HCEC 1CT (cell line): ENCODE measurements at regions not wholly inside any gene's neighbourhood (a gene's known extent, or its start where the extent isn't known, plus 50 kb on each side); places are given as distances from the start of the nearest gene placed in this dataset.
"Not testable (repeated sequence)": the region's sequence is repeated elsewhere in the genome, so short reads cannot be mapped to it uniquely, and the experiment has no call there.

Experiments used
- DNase-seq: peaks from one replicate; pipeline ENCODE4 v3.0.0-alpha.2; 2017

DNA sequence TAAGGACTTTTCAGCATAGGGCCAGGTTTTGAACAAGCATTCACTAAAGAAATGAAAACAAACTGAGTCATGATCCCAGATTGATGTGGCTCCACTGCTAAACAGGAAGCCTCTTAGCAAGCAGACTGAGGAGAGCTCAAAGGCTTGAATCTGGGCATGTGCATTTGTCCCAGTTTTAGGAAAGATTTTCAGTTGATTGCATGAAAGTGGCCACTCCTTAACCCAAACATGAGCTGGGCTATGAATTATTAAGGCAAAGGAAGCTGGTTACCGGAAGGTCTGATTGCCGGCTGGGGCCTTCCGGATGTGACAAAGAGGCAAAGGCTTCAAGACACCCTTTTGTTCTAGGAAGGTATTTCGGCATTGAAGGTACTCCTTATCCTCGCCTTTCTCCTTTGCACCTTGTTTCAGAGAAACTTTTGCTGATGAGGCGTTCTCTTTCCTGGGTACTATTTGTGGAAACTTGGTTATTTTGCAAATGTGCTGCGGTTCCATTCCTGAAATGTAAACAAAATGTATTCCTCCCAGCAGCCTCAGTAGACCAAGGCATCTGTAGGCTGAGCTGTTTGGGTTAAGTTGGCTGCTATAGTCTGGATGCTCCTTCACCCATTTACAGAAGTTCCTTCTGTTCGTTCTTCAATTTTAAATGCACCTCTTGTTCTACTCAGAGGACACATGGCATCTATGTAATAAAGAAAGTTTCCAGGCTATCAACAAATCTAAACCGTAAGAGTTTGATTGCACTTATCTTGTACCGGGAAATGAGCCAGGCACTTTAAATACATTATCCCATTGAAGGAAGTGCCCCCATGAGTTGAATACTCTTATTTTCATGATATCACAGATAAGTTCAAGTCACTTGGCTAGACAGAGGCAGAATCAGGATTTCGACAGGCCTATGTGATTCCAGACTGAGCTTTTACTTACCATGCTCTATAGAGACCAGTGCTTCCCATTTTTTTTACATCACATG lies 115.6 kb upstream of the METAP2 start:
- no peak for DNase-seq

DNA sequence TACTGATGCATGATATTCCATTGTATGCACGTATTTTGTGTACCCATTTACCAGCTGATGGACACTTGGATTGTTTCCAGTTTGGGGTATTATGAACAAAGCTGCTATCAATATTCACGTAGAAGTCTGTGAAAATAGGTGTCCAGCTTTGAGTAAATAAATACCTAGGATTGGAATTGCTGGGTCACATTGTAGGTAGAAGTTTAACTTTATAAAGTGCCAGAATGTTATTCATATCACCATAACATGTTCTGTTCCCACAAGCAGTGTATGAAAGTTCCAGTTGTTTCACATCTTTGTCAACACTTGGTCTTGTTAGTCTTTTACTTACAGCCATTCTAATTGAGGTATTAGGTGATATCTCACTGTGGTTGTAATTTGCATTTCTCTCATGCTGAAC lies 108.0 kb upstream of the METAP2 start:
- DNase-seq, result no peak

DNA sequence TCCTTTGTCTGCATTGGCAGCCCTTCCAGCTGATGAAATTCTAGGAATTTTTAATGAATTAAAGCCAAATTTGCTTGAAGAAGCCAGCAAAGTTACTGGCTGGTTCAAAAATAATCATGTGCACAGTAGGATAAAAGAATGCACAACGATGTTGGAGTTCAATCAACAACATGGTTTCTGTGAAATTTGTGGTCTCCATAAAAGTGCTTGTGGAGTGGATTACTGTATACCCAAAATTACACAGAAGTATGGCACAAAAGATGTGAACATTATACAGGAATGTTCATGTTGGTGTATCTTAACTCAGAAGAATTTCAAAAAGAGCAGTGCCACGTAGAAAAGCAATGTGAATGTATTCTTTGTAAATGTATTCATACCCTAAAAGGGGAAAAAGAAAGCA lies 105.0 kb upstream of the METAP2 start:
- DNase-seq, result no peak

DNA sequence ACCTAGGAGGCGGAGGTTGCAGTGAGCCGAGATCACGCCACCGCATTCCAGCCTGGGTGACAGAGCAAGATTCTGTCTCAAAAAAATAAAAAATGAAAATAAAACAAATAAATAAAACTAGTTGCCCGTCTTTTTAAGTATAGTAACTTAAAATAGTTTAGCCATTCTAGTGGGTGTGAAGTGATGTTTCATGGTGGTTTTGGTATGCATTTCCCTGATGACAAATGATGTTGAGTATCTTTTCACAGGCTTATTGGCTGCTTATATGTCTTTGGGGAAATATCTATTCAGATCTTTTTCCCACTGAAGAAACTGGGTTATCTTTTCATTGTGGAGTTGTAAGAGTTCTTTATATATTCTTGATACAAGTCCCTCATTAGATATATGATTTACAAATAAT lies 102.4 kb upstream of the METAP2 start:
- no peak for DNase-seq

DNA sequence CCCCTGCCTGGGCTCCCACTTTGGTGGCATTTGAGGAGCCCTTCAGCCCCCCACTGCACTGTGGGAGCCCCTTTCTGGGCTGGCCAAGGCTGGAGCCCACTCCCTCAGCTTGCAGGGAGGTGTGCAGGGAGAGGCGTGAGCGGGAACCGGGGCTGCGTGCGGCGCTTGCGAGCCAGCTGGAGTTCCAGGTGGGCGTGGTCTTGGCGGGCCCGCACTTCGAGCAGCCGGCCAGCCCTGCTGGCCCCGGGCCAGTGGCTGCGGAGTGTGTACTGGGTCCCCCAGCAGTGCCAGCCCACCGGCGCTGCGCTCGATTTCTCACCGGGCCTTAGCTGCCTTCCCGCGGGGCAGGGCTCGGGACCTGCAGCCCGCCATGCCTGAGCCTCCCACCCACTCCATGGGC lies 94.5 kb upstream of the METAP2 start:
- DNase-seq, result not testable (repeated sequence)

DNA sequence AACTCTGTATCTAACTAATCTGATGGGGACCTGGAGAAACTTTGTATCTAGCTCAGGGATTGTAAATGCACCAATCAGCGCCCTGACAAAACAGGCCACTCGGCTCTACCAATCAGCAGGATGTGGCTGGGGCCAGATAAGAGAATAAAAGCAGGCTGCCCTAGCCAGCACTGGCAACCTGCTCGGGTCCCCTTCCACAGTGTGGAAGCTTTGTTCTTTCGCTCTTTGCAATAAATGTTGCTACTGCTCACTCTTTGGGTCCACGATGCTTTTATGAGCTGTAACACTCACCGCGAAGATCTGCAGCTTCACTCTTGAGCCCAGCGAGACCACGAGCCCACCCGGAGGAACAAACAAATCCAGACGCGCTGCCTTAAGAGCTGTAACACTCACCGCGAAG lies 93.6 kb upstream of the METAP2 start:
- not testable (repeated sequence) for DNase-seq

DNA sequence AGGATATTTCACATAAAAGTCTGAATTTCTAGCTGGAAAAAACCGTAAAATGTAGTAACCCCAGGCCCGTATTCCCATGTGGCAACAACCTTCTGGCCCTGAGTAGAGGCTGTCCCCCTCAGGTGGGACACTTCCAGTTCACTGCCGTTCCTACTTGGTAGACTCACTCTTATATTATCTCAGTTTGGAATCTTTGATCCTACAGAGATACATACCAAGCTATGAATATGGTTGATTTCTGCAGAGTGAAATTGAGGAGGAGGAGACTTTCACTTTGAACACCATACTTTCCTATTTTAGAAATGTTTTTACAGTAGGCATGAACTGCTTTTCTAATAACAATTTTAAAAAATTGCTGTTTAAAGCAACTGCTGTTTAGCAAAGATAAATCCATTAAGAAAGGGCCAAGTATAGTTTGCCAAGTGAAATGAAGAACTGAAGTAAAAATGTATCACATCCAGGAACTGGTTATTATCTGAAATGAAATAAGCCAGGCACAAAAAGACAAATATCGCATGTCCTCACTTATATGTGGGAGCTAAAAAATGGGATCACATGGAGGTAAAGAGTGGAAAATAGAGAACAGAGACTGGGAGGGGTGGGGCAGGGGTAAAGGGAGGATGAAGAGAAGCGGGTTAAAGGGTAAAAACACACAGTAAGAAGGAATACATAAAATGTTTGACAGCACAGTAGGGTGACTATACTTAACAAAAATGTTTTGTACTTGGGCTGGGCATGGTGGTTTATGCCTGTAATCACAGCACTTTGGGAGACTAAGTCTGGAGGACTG lies 92.8 kb upstream of the METAP2 start:
- no peak for DNase-seq

DNA sequence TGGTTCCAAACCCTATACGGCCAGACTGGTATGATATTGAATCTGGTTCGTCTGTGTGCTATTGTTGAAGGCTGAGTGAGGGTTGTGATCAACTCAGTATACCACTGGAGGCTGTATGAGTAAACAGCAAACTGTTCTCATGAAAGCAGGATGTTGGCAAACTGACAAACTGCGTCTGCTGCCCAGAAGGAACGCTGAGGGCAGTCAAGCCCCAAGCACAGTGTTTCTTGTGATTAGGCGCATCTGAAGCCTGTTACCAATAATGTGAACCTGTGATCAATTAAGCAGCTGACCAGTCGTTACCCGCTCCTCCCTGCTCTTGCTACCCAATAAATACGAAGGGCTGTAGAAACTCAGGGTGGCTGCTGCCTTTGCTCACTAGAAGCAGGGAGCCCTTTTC lies 90.0 kb upstream of the METAP2 start:
- not testable (repeated sequence) for DNase-seq

DNA sequence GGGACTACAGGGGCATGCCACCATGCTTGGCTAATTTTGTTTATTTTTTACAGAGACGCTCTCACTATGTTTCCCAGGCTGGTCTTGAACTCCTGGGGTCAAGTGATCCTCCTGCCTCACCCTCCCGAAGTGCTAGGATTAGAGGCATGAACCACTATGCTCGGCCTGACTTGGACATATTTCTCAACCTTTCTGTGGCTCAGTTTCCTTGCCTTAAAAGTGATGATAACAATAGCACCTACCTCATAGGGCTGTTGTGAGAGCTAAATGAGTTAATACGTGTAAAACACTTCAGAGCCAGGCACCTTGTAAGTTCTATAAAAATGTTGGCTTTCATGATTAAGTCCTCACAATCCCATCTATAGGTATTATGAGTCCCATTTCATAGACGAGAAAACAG lies 89.2 kb upstream of the METAP2 start:
- DNase-seq, result no peak

DNA sequence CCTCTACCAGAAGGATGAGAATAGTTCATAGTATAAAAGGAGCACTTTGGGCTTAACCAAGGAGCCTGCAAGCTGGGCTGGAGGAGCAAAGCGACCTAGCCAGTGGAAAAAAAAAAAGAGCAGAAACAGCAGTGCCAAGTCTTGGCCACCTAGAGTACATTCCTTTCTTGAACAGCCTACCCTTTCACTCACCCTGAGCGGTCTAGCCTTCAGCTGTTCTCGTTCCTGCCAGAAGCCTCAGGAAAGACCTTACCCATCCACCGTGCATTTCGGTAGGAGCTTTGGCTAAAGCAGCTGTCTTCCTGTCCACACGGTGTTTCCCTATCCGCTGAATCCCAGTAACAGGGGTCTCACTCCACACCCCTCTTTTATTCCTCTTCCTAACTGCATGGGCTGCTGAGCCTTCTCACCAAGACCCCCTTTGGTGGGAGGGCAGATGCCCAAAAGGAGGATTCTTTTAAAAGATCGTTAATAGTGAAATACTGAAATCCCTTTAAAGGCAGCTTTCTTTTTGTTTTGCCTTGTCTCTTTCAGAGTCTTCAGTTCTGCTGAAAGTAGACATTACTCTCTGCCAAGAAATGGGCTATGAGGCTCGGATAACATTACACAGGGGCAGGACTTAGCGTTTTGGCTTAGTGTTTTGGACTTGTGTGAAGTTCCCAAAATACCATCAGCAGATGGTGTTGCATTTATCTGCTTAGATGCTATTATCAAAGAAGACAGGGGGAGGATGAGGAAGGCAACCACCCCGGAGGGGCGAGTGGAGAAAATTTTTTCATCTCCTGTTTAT lies 88.5 kb upstream of the METAP2 start:
- peak; percentile 13 for DNase-seq

DNA sequence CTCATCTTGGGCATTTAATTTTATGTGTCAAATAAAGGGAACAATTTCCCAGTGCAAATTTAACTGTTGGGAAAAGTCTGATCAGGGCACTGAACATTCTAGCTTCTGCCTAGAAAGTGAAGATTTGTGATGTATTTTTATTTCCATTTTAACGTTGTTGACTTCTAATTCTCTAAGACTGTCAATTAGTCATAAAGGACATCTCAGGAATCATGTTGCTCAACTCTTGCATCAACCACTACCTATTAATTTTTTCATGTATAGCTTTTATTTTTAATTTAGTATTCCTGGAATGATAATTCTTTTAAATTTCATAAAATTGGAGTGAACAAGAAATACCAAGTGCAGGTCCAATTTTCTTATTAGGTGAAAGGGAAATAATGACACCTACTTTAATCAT lies 87.9 kb upstream of the METAP2 start:
- DNase-seq, result peak; percentile 21

DNA sequence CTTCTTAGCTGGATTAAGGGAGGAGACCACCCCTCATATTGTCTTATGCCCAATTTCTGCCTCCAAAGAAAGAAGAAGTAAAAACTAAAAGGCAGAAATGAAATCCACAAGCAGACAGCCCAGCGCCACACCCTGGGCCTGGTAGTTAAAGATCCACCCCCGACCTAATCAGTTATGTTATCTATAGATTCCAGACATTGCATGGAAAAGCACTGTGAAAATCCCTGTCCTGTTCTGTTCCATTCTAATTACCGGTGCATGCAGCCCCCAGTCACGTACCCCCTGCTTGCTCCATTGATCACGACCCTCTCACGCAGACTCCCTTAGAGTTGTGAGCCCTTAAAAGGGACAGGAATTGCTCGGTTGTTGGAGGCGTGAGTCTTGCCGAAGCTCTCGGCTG lies 85.7 kb upstream of the METAP2 start:
- DNase-seq, result not testable (repeated sequence)

DNA sequence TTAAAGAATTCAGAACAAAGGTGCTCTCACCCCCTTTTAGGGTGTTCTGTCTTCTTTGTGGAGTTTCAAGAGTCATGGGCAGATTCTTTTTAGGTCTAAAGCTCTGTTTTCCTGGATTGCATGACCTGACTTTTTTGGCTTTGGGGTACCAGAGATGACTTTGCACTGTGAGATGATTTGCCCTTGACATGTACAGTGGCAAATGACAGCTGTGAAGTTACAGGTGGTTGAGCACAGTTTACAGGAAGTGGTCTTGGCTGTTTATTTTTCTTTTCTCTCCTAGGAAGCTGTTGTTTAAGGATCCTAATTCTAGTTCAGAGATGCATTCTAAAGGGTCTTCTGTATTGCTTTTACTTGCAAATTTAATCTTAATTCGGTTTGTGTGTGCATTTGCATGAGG lies 83.8 kb upstream of the METAP2 start:
- DNase-seq, result no peak

DNA sequence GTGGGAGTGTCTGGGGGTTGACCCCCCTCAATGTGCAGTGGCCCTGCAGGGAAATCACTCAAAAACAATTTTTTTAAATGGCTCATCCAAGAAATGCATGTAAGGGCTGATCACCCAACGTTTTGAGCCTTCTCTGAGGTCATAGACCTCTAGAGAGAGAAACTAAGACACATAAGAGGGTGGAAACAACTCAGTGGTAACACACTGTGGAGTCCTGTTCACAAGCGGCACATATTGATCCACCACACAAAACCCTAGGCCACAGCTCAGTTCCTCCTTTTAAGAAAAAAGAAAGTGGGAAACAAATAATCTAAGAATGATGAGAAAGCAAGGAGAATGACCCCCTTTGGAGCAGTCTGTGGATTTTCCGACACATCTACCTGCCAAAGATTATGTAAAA lies 83.0 kb upstream of the METAP2 start:
- no peak for DNase-seq

DNA sequence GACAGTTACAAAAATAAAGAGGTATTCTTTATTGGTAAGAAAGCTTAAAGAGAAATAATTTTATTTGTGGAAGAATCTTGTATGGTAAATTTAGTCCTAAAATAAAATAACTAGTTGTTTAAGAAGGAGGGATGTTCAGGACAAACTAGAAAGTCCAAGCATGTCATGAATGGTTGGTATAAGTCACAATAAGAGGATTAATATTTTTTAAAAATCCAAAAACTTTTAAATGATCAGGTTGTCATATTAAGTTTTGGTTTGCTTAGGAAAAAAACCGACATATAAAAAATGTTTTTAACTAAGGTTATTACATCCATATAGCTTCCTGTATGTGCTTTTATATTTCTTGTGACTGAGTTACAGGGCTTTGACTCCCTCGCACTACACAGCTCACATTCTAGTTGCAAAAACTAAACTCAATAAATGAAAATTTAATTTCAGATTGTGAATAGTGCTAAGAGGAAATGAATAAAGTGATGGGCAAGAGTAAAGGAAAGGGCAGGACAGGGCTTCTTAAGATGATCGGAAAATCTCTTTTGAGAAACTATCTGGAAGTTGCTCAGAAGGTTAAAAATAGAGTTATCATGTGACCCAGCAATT lies 80.7 kb upstream of the METAP2 start:
- no peak for DNase-seq

DNA sequence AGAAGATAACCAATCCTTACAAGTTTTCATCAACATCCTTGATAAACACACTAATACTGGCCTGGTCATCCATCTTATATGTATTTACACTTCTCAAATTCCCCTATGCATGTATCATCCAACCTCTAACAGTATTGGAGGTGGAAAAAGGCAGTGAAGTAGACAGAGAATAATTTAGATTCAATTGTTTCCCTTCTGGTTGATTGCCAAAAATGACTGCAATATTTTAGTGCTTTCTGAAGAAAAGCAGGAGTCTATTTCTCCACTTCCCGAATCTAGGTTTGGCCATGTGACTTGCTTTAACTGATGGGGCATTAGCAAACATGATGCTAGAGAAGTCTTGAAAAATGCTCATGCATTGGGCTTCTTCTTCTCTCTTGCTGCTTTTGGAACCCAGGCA lies 78.3 kb upstream of the METAP2 start:
- DNase-seq, result no peak

DNA sequence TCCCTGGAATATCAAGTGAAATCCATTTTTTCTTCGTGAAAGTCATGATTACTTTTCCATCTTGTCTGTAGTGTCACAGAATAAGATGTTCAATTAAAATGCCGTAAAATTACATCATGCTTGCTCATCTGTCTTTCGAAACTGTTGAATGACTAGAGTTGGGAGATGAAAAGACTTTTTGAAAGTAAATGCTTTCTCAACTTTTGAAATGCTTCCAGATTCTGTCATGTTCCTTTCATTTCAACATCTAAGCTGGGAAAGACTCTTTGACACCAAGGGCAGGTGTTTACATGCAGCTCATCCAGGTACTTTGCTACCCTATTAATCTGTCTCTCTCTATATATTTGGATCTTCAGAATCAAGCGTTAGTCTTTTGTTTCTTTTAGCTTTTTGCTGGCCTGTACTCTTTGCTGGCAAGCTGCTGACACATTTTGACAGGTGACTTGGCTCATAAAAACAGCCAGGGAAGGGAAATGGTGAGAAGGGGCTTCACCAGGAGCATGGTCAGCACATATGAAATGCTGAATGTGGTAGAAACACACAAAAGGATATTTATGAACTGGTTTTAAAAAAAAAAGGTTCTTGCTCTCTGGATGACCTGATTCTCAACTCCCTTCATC lies 77.0 kb upstream of the METAP2 start:
- DNase-seq, result peak; percentile 74

DNA sequence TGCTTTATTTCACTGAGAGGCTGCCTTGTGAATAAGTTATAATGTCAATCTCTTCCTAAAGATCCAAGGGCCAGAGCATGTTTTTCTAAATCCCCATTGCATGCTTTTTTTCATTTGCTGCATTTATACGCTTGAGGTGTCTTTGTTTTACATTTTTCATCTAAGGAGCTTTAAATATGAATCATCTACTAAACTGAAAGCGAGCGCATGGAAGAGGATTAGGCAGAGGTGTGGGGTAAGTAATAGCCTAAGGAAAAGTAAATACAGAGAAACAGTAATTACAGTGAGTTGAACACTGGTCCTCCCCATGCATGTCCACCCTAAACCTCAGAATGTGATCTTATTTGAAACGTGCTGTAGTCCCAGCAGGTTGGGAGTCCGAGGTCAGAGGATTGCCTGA lies 76.4 kb upstream of the METAP2 start:
- DNase-seq, result no peak

DNA sequence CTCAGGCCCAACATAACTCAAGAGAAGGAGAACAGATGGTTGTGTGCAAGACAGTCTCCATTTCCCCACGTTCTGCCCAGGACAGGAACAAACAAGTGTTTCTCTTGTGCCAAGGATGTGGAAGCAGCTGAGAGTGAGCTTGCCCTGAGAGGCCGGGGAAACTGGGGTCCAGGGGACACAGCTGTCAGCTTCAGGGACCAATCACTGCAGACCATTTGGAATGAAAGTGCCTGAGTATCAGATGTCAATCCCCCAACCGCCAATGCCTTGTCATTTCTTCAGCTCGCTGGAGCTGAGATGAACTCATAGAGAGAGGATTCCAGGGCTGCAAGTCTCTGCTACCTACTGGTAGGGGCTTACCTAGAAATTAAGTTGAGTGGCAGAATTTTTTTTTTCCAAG lies 71.9 kb upstream of the METAP2 start:
- DNase-seq, result no peak

DNA sequence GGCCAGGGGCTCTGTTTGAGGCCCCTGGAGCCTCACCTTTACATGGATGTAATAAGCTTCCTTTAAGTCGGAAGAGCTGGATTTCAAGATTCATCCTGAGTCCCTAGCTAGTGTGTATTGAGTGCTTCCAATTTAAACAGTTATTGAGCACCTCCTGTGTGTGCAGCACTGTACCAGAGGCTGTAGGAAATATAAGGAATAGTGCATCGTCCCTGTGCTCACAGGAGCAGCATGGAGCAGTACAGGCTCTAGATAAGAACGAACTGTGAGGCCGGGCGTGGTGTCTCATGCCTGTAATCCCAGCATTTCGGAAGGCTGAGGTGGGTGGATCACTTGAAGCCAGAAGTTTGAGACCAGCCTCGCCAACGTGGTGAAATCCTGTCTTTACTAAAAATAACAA lies 65.8 kb upstream of the METAP2 start:
- no peak for DNase-seq

DNA sequence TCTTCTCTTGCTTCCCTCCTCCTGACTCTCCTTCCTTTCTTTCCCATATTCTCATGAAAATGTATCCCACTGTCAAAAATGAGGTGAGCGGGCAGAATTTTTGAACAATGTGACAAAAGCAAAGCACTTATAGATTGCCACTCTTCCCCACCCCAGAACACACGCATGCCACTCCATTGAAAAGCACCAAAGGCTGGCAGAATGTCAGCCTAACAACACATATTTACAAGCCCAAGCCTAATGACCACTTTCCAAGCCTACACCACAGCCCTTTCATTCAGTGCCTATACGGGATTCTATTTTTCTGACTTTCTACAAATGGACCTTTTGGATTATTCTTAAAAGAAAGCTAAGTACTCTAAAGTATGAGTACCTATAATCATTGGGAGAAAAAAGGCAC lies 62.9 kb upstream of the METAP2 start:
- DNase-seq, result no peak

DNA sequence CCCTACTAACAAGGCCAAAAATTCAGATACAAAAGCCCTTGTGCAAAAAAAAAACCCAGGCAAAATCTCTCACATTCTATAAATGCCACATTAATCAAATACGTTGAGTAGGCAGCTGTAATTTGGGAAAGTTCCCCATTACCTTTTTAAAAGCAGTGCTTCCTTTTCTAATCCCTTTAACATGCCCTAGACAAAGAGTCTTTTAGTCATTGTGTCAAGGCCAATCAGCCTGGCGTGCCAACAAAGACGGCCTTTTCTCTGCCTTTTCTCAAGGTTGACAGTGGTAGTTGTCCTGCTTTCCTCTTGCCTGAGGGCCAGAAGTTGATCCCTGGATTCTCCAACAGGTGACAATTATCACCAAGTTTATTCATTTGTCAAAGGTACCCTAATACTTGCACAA lies 62.5 kb upstream of the METAP2 start:
- DNase-seq, result no peak
